Liver (tissue), 3 donors: ENCODE measurements at regions not wholly inside any gene's neighbourhood (a gene's known extent, or its start where the extent isn't known, plus 50 kb on each side); places are given as distances from the start of the nearest gene placed in this dataset.

Experiments used
- FOXA1 ChIP-seq: IDR thresholded peaks from 2 replicates; pipeline ENCODE4 v1.6.1; 2016; ENCODE audit warnings: antibody characterized with exemption
- HNF4G ChIP-seq: IDR thresholded peaks from 2 replicates; pipeline ENCODE4 v1.6.1; 2016; ENCODE audit warnings: antibody characterized with exemption
- JUND ChIP-seq, 2 donors: IDR thresholded peaks; 2 replicates each; pipeline ENCODE4 v1.6.1; 2016; ENCODE audit warnings: antibody characterized with exemption in 2 of 2
- RAD21 ChIP-seq, 2 donors: IDR thresholded peaks; 2 replicates each; pipeline ENCODE4 v1.6.1; 2016; ENCODE audit warnings: antibody characterized with exemption in 2 of 2, mild to moderate bottlenecking in 2 of 2
- RXRA ChIP-seq, 2 donors: IDR thresholded peaks; 2 replicates each; pipeline ENCODE4 v1.6.1; 2017 to 2018; ENCODE audit warnings: antibody characterized with exemption in 2 of 2, mild to moderate bottlenecking in 1 of 2
- SP1 ChIP-seq: IDR thresholded peaks from 2 replicates; pipeline ENCODE4 v1.6.1; 2018; ENCODE audit warnings: antibody characterized with exemption, mild to moderate bottlenecking
- TAF1 ChIP-seq: conservative IDR thresholded peaks from 2 replicates; pipeline ENCODE4 v1.6.1; 2016; ENCODE audit warnings: antibody characterized with exemption, mild to moderate bottlenecking
- YY1 ChIP-seq: IDR thresholded peaks from 2 replicates; pipeline ENCODE4 v1.6.1; 2016; ENCODE audit warnings: antibody characterized with exemption, mild to moderate bottlenecking
- TF ChIP-seq, protein P1 (sequence below): fragments of 150-350 bp; IDR thresholded peaks from 2 replicates; pipeline ENCODE4 v1.5.1; 2017; ENCODE audit warnings: improper control_type of control experiment, low read depth, low read length; ENCODE audit not compliant: missing input control
- TF ChIP-seq, protein P2 (sequence below): IDR thresholded peaks from 2 replicates; pipeline ENCODE4 v1.6.1; 2016; ENCODE audit warnings: antibody characterized with exemption
- TF ChIP-seq, protein P3 (sequence below): IDR thresholded peaks from 2 replicates; pipeline ENCODE4 v1.6.1; 2016; ENCODE audit warnings: antibody characterized with exemption
- donor health status: healthy.
- donor health status: healthy.

DNA sequence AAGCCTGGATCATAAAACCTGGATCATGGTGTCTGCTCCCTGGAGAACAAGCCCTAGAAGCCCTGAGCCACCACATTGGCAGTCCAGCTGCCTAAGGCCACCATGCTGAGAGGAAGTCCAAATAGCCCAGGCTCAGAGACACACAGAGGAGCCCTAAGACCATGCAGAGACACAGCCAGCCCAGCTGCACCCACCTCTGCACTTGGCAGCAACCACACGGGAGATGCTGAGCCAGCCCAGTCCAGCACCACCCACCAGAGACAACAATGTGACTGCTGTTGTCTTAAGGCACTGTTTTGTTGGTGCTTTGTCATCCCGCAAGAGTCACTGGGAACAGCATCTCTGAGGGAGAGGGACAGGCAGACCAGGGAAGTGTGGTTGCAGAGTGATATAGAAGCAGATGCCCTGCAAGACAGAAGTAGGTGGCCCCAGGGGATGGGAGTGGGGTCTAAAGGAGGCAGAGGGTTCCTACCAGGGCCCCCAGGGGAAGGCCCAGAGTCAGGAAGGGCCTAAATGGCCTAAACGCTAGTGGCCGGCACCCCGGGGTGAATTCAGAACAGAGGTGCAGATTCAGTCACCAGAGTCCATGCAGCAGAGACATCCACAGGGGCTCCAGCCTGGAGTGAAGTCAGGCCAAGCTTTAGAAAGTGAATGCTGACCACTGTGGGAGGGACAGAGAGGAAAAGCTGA, 105.4 kb upstream of the PRR20G start:
- TF ChIP-seq, protein P1, sequence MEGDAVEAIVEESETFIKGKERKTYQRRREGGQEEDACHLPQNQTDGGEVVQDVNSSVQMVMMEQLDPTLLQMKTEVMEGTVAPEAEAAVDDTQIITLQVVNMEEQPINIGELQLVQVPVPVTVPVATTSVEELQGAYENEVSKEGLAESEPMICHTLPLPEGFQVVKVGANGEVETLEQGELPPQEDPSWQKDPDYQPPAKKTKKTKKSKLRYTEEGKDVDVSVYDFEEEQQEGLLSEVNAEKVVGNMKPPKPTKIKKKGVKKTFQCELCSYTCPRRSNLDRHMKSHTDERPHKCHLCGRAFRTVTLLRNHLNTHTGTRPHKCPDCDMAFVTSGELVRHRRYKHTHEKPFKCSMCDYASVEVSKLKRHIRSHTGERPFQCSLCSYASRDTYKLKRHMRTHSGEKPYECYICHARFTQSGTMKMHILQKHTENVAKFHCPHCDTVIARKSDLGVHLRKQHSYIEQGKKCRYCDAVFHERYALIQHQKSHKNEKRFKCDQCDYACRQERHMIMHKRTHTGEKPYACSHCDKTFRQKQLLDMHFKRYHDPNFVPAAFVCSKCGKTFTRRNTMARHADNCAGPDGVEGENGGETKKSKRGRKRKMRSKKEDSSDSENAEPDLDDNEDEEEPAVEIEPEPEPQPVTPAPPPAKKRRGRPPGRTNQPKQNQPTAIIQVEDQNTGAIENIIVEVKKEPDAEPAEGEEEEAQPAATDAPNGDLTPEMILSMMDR = no peak
- TF ChIP-seq, protein P2, sequence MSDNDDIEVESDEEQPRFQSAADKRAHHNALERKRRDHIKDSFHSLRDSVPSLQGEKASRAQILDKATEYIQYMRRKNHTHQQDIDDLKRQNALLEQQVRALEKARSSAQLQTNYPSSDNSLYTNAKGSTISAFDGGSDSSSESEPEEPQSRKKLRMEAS = no peak
- TF ChIP-seq JUND (IDR thresholded peaks at IDR 0.05) = no peak
- TF ChIP-seq RXRA (IDR thresholded peaks at IDR 0.05) = no peak
- no peak for TF ChIP-seq RAD21 (IDR thresholded peaks at IDR 0.05)
- TF ChIP-seq, protein P3, sequence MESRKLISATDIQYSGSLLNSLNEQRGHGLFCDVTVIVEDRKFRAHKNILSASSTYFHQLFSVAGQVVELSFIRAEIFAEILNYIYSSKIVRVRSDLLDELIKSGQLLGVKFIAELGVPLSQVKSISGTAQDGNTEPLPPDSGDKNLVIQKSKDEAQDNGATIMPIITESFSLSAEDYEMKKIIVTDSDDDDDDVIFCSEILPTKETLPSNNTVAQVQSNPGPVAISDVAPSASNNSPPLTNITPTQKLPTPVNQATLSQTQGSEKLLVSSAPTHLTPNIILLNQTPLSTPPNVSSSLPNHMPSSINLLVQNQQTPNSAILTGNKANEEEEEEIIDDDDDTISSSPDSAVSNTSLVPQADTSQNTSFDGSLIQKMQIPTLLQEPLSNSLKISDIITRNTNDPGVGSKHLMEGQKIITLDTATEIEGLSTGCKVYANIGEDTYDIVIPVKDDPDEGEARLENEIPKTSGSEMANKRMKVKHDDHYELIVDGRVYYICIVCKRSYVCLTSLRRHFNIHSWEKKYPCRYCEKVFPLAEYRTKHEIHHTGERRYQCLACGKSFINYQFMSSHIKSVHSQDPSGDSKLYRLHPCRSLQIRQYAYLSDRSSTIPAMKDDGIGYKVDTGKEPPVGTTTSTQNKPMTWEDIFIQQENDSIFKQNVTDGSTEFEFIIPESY = no peak
- TF ChIP-seq YY1 = no peak
- TF ChIP-seq HNF4G = no peak
- no peak for TF ChIP-seq FOXA1
- TF ChIP-seq SP1 = no peak
- no peak for TF ChIP-seq TAF1
